Pancreas (tissue), 10 donors: ENCODE measurements at regions not wholly inside any gene's neighbourhood (a gene's known extent, or its start where the extent isn't known, plus 50 kb on each side); places are given as distances from the start of the nearest gene placed in this dataset.

Experiments used
- ATAC-seq, 4 donors: fragments of 200-7000 bp; cut with Tn5 transposase; one replicate each; pipeline versions ENCODE4 v1.8.0 to v1.9.1; 2020; ENCODE audit warnings: mild to moderate bottlenecking in 4 of 4, moderate library complexity in 4 of 4
- DNase-seq, 6 donors: peaks; one replicate each; pipeline ENCODE4 v3.0.0-alpha.2; 2020
- FAIRE-seq: peaks from 2 replicates; lab custom pipeline; 2012; peaks lifted over from hg19 to GRCh38; lab: Jason Lieb, UNC
- H3K27ac ChIP-seq, 4 donors: fragments of 200-600 bp; sonication (generic); 1 replicate in 3 of 4; 2 replicates in 1 of 4; pipeline versions ENCODE4 v1.5.0 to v1.8.0; 2020
- H3K27me3 ChIP-seq, 4 donors: fragments of 200-600 bp; one replicate each; pipeline ENCODE4 v1.8.0; 2021
- H3K36me3 ChIP-seq, 3 donors: fragments of 200-600 bp; sonication (generic) in 1 of 3; one replicate each; pipeline versions ENCODE4 v1.5.0 to v1.8.0; 2020 to 2021
- H3K4me1 ChIP-seq, 3 donors: fragments of 200-600 bp; one replicate each; pipeline ENCODE4 v1.8.0; 2021
- H3K4me3 ChIP-seq, 4 donors: fragments of 200-600 bp; sonication (generic) in 2 of 4; one replicate each; pipeline versions ENCODE4 v1.5.0 to v1.8.0; 2020 to 2021
- H3K9me3 ChIP-seq, 4 donors: fragments of 200-600 bp; one replicate each; pipeline ENCODE4 v1.8.0; 2021
- CTCF ChIP-seq, 4 donors: fragments of 200-600 bp; sonication (generic) in 3 of 4; IDR thresholded peaks; one replicate each; pipeline versions ENCODE4 v1.5.0 to v1.8.0; 2021; ENCODE audit warnings: antibody characterized with exemption in 4 of 4
- WGBS, 2 donors: extraction: QIAGEN DNeasy Blood & Tissue Kit; methylation state at CpG; one replicate each; pipeline ENCODE4 v1.1.7; 2013; 5-methylcytosine and 5-hydroxymethylcytosine counted together
- intact Hi-C, 3 donors: fragments of 100-400 bp; cut with DNase I; formaldehyde crosslinking; loops; one replicate each; pipeline versions ENCODE4 v1.11.1 to v1.14.2; 2022
- donor health status: healthy with polysubstance abuse.
- donor health status: DM: no; HTN: no; CAD: no; lungs with moderate emphysema.
- donor health status: DM: no; HTN: no; CAD: no.
- donor health status: control.
- donor health status: control.
- donor health status: Bipolar disorder and iron deficiency.
- donor health status: DM: yes; HTN: yes; CAD: no.
- donor health status: DM: no; HTN: no; CAD: no.
- donor health status: DM: no; HTN: no; CAD: no.
- donor health status: DM: yes; HTN: yes; CAD: no.

DNA sequence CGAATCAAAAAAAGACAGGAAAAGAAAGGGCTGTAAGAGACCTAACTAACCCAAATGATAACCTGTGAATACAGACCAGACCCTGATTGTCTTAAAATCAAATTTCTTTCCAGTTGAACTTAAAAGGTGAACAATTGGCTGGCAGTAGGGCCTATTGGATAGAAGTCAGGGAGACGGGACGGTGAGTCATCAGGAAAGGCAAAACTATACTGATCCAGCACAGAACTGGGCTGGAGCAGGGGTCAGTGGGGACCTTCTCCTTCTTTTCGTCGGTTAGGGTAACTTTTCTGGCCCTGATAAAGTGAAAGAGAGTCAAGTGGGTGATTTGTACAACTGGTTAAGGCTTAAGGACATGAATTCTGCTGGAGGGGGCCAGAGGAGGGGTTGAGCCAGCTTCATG is 84.9 kb upstream of the OTX2 start:
- 60 to 61% methylated on average over 5 of the region's 5 CpGs for WGBS, 2 donors
- Histone ChIP-seq H3K4me3 (no peak overlapping the region), H3K27ac (no peak overlapping the region), H3K9me3 (no peaks in the 10 kb centered on the region), H3K4me1 (no peaks in the 10 kb centered on the region), H3K27me3 (no peaks in the 10 kb centered on the region), H3K36me3 (no peaks in the 10 kb centered on the region)
- DNase-seq (no peak), FAIRE-seq (no peak), ATAC-seq (no peak)
- no peak for TF ChIP-seq CTCF (IDR thresholded peaks at IDR 0.05)
- intact Hi-C loops = no loop called here

GRCh38 chr14:56894591-56894991 is 84.3 kb upstream of the OTX2 start:
- 84 to 86% methylated on average over 3 of the region's 3 CpGs for WGBS, 2 donors
- no peak for ATAC-seq
- no peak for FAIRE-seq
- H3K4me3 ChIP-seq = no peak overlapping the region
- H3K9me3 ChIP-seq = no peaks in the 10 kb centered on the region
- no peaks in the 10 kb centered on the region for H3K36me3 ChIP-seq
- no peaks in the 10 kb centered on the region for H3K27me3 ChIP-seq
- no peak overlapping the region for H3K27ac ChIP-seq
- no peak for DNase-seq
- intact Hi-C loops = no loop called here
- H3K4me1 ChIP-seq = no peaks in the 10 kb centered on the region
- TF ChIP-seq CTCF (IDR thresholded peaks at IDR 0.05) = no peak

DNA sequence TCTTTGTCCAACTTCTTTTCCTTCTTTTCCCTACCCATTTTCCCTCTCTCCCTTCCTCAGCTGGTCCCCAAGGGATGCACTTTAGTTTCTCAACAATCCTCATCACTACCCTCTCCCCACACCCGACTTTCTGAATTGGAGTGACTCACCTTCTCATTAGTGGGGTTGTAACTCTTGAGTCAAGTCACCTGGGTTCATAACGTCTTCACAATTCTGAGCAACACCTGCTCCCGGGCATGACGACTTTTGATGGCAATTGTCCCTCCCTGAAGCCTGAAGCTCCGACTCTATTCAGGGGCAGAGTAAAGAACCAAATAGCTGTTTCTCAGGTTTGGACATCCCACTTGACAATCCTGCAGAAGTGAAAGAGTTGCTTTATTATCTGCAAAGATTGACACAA is 82.7 kb upstream of the OTX2 start:
- no peak for FAIRE-seq
- intact Hi-C loops = no loop called here

DNA sequence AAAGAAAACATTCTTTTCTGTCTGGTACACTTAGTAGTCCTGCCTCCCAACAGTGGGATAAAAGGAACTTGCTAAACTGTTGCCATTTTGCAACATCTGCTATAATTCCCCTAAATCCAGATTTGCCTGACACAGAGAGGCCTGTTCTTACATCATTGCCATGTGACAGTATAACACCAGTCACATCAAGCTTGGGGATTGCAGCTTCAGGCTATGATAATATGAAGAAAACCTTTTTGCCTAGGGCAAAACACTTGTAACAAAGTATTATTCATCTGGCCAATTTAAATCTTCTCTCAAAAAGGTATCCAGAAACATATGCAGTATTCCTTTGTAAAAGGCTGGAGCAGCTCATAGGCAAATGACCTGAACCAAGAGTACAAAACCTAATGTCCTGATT is 80.9 kb upstream of the OTX2 start:
- intact Hi-C loops = no loop called here

More for the DNA sequence above, 82.7 kb upstream of the OTX2 start:
- Histone ChIP-seq H3K27ac (no peak overlapping the region), H3K27me3 (no peaks in the 10 kb centered on the region), H3K36me3 (no peaks in the 10 kb centered on the region), H3K4me3 (no peak overlapping the region), H3K4me1 (no peaks in the 10 kb centered on the region), H3K9me3 (no peaks in the 10 kb centered on the region)
- DNase-seq (no peak), ATAC-seq (no peak)
- 36% methylated on average over 5 of the region's 5 CpGs for WGBS, 2 donors
- TF ChIP-seq CTCF (IDR thresholded peaks at IDR 0.05) = no peak

DNA sequence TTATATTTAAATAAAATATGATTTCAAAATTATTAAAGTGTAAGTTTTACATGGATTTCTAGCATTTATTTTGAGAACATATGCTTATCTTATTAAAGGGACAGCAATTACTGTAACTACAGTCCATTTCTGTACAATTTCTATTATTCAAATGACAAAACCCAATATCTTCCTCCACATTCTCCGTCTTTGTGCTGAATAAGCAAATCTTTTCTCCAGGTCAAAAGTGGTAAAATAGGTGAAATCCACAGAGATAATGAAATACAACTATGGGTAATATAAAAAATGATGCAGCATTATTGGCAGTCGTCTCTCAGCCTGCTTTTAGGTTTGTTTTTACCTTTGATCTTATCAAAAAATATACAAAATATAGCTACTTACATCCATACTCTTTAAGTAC is 79.4 kb upstream of the OTX2 start:
- Histone ChIP-seq H3K4me1 (no peaks in the 10 kb centered on the region), H3K9me3 (no peaks in the 10 kb centered on the region), H3K4me3 (no peak overlapping the region), H3K36me3 (no peaks in the 10 kb centered on the region), H3K27me3 (peaks cover 0 to 12% (median 0%) of the 10 kb centered on the region in 4 donors), H3K27ac (no peak overlapping the region)
- FAIRE-seq (no peak), DNase-seq (no peak), ATAC-seq (no peak)
- TF ChIP-seq CTCF (IDR thresholded peaks at IDR 0.05) = no peak
- intact Hi-C loops = no loop called here
- WGBS, 2 donors = 57 to 60% methylated on average over 2 of the region's 2 CpGs

More for the DNA sequence above, 80.9 kb upstream of the OTX2 start:
- Histone ChIP-seq H3K4me3 (no peak overlapping the region), H3K27ac (no peak overlapping the region), H3K27me3 (no peaks in the 10 kb centered on the region), H3K4me1 (no peaks in the 10 kb centered on the region), H3K36me3 (no peaks in the 10 kb centered on the region), H3K9me3 (no peaks in the 10 kb centered on the region)
- TF ChIP-seq CTCF (IDR thresholded peaks at IDR 0.05) = no peak
- DNase-seq (no peak), ATAC-seq (no peak), FAIRE-seq (no peak)
